LNCaP clone FGC (cell line): ENCODE measurements at regions not wholly inside any gene's neighbourhood (a gene's known extent, or its start where the extent isn't known, plus 50 kb on each side); places are given as distances from the start of the nearest gene placed in this dataset.

Experiments used
- DNase-seq: peaks from one replicate; pipeline ENCODE4 v3.0.0-alpha.2; 2011; ENCODE audit warnings: low read depth
- H3K4me3 ChIP-seq: 2 replicates; pipeline ENCODE4 v1.5.1; 2011; ENCODE audit warnings: mild to moderate bottlenecking, low read depth, low read length, control low read depth
- TF ChIP-seq, protein P1 (sequence below): IDR thresholded peaks from 2 replicates; pipeline ENCODE4 v1.5.1; 2012; ENCODE audit warnings: mild to moderate bottlenecking; ENCODE audit not compliant: control insufficient read depth, insufficient read depth; ENCODE audit errors: extremely low read depth

GRCh38 chr18:45464619-45465018, 150.7 kb upstream of the SLC14A2 start:
- no peak overlapping the region for H3K4me3 ChIP-seq
- TF ChIP-seq, protein P1, sequence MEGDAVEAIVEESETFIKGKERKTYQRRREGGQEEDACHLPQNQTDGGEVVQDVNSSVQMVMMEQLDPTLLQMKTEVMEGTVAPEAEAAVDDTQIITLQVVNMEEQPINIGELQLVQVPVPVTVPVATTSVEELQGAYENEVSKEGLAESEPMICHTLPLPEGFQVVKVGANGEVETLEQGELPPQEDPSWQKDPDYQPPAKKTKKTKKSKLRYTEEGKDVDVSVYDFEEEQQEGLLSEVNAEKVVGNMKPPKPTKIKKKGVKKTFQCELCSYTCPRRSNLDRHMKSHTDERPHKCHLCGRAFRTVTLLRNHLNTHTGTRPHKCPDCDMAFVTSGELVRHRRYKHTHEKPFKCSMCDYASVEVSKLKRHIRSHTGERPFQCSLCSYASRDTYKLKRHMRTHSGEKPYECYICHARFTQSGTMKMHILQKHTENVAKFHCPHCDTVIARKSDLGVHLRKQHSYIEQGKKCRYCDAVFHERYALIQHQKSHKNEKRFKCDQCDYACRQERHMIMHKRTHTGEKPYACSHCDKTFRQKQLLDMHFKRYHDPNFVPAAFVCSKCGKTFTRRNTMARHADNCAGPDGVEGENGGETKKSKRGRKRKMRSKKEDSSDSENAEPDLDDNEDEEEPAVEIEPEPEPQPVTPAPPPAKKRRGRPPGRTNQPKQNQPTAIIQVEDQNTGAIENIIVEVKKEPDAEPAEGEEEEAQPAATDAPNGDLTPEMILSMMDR, result no peak
- DNase-seq, result no peak

DNA sequence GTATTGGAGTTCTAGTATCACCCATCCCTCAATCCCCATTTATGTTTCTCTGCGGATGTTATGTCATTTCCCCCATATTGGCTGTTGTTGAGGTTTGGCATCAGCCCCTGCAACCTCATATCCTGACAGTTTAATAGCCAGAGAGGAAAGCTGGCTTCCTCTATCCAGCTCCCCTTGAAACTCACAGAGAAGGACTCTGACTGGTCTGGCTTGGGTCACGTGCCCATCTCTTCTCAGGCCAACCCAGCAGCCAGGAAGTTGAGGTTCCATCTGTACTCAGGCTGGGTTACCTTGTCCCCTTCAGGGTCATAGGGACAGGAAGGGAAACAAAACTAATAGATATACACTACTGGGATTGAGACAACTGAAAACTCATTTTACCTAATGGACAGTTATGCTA, 148.0 kb upstream of the SLC14A2 start:
- TF ChIP-seq, protein P1, result no peak
- DNase-seq, result no peak
- no peak overlapping the region for H3K4me3 ChIP-seq

DNA sequence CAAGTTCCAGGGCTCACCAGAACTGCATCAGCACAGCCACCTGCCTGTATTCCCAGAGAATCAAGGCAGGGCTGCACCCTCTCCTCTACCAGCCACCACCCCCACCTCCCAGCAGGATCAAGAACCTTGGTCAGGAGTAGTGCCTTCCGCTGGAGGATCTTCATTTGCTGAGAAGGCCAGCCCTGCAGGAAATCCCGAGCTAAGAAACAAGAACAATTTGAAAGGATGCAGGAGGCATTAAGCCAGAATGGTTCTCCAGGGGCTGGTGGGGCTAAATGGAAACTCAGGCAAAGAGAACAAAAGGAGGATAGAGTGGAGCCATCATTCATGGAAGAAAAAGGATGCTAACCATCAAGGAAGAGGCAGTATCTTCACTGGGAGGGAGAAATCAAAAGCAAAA, 147.3 kb upstream of the SLC14A2 start:
- no peak overlapping the region for H3K4me3 ChIP-seq
- TF ChIP-seq, protein P1, result no peak
- no peak for DNase-seq

DNA sequence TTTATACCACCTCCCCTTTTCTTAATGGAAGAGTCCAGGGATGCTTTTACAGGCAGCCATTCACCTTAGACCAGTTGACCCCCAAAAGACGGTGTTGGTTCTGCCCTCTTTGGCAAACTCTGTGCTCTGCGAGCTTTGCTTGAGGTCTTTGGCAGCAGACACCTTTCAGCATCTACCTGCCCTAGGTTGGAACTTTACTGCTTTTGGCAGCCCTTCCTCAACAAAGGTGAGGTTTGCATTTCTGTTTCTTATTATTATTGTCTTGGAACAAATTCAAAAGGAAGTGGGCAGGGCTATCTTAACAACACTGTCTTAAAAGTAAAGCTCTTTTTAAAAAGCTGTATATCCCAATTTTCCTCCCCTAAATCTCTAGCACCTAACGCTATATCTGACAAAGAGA, 136.4 kb upstream of the SLC14A2 start:
- DNase-seq, result peak; percentile 36
- TF ChIP-seq, protein P1, result no peak
- no peak overlapping the region for H3K4me3 ChIP-seq

GRCh38 chr18:45480219-45481015, 134.9 kb upstream of the SLC14A2 start:
- TF ChIP-seq, protein P1, result no peak
- H3K4me3 ChIP-seq, result no peak overlapping the region

DNA sequence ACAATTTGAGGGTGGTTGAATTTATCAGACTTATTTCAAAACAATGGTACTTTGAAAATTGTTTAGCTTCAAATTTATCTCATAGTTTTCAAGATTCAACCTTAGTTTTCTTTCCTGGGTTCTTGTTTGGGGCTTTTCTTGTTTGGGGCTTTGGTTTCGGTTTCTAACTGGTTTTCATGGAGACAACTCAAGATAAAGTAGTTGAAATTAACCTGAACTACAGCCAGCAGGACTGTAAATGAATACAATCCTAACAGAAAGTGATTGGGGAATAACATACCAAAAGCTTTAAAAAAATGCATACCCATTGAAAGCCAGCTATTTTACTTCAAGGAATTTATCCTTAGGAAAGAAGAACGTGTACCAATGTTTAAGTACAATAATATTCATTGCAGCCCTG, 133.5 kb upstream of the SLC14A2 start:
- H3K4me3 ChIP-seq, result no peak overlapping the region
- DNase-seq, result no peak
- TF ChIP-seq, protein P1, result no peak

More at GRCh38 chr18:45480219-45481015, 134.9 kb upstream of the SLC14A2 start:
- DNase-seq, result no peak

- no peak overlapping the region for H3K4me3 ChIP-seq
- DNase-seq, result no peak
- TF ChIP-seq, protein P1, result no peak
Observed at GRCh38 chr18:45482286-45482685, 133.0 kb upstream of the SLC14A2 start.
